ENCODE measurements at regions not wholly inside any gene's neighbourhood (a gene's known extent, or its start where the extent isn't known, plus 50 kb on each side); places are given as distances from the start of the nearest gene placed in this dataset.
"Not testable (repeated sequence)": the region's sequence is repeated elsewhere in the genome, so short reads cannot be mapped to it uniquely, and the experiment has no call there.

- TF ChIP-seq CTCF, POLR2A (IDR thresholded peaks at IDR 0.05): not testable (repeated sequence)
Observed at GRCh38 chr7:1304011-1304410, 71.3 kb downstream of the UNCX start.

All from uterus (tissue), 2 donors.